ENCODE measurements at regions not wholly inside any gene's neighbourhood (a gene's known extent, or its start where the extent isn't known, plus 50 kb on each side); places are given as distances from the start of the nearest gene placed in this dataset.

DNA sequence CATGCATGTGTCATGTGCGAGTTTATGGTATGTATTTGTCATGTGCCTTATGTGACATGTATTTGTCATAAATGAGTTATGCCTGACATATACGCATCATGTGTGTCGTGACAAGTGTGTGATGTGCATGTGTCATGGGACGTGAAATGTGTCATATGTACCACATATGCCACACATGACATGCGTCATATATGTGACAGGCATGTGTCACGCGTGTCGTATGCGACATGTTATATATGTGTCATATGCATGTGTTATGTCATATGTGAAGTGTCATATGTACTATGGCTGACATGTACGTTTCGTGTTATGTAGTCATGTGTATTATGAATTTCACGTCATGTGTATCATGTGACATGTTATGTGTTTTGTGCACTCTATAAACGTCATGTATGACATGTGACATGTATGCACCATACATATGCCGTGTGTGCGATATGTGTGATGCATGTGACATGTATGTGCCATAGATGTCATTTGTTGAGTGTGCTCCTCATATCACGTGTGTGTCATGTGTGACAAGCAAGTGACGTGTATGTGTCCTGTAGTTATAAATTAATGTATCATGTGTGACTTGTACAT is 2152.3 kb upstream of the PIK3C3 start:
- intact Hi-C loops (cut with DNase I; ENCODE audit: low total_unique reads) = no loop called here
- Histone ChIP-seq H3K4me3 (no peak overlapping the region), H3K36me3 (no peaks in the 10 kb centered on the region), H3K9me3 (peaks cover 0 to 10% (median 7%) of the 10 kb centered on the region in 8 donors), H3K27me3 (replicated peaks in 1 of 7) (no peaks in the 10 kb centered on the region), H3K4me1 (peaks cover 0 to 3% (median 0%) of the 10 kb centered on the region in 6 donors), H3K27ac (no peak overlapping the region)
- no peak for DNase-seq
- TF ChIP-seq POLR2AphosphoS5 (IDR thresholded peaks at IDR 0.05) (no peak), POLR2A (IDR thresholded peaks at IDR 0.05) (no peak), CTCF (IDR thresholded peaks at IDR 0.05 in 8 of 11, conservative IDR thresholded peaks at IDR 0.05 in 3 of 11) (no peak)
- WGBS, 5 donors = 89 to 94% (median 90%) methylated on average over 17 of the region's 17 CpGs

GRCh38 chr18:39801848-39802247 is 2153.2 kb upstream of the PIK3C3 start:
- DNase-seq = no peak
- 88 to 93% (median 91%) methylated on average over 9 of the region's 9 CpGs for WGBS, 5 donors
- Histone ChIP-seq H3K36me3 (no peaks in the 10 kb centered on the region), H3K9me3 (peaks cover 0 to 10% (median 7%) of the 10 kb centered on the region in 8 donors), H3K4me1 (peaks cover 0 to 3% (median 0%) of the 10 kb centered on the region in 6 donors), H3K27me3 (replicated peaks in 1 of 7) (no peaks in the 10 kb centered on the region), H3K27ac (no peak overlapping the region), H3K4me3 (no peak overlapping the region)
- TF ChIP-seq CTCF (IDR thresholded peaks at IDR 0.05 in 8 of 11, conservative IDR thresholded peaks at IDR 0.05 in 3 of 11) = no peak
- no peak for TF ChIP-seq POLR2AphosphoS5 (IDR thresholded peaks at IDR 0.05)
- TF ChIP-seq POLR2A (IDR thresholded peaks at IDR 0.05) = no peak
- intact Hi-C loops (cut with DNase I; ENCODE audit: low total_unique reads) = no loop called here

GRCh38 chr18:39801010-39801409 is 2154.0 kb upstream of the PIK3C3 start:
- no peak for DNase-seq
- 94 to 97% (median 97%) methylated on average over 15 of the region's 15 CpGs for WGBS, 5 donors
- intact Hi-C loops (cut with DNase I; ENCODE audit: low total_unique reads) = no loop called here

More at GRCh38 chr18:39801010-39801409, 2154.0 kb upstream of the PIK3C3 start:
- no peaks in the 10 kb centered on the region for H3K27me3 ChIP-seq (replicated peaks in 1 of 7)
- peaks cover 0 to 3% (median 0%) of the 10 kb centered on the region in 6 donors for H3K4me1 ChIP-seq
- TF ChIP-seq CTCF (IDR thresholded peaks at IDR 0.05 in 8 of 11, conservative IDR thresholded peaks at IDR 0.05 in 3 of 11) = no peak
- no peak for TF ChIP-seq POLR2A (IDR thresholded peaks at IDR 0.05)
- no peak for TF ChIP-seq POLR2AphosphoS5 (IDR thresholded peaks at IDR 0.05)
- no peak overlapping the region for H3K27ac ChIP-seq
- H3K4me3 ChIP-seq = no peak overlapping the region
- peaks cover 0 to 9% (median 5%) of the 10 kb centered on the region in 8 donors for H3K9me3 ChIP-seq
- H3K36me3 ChIP-seq = no peaks in the 10 kb centered on the region
